Thyroid gland (tissue), 4 donors: ENCODE measurements at regions not wholly inside any gene's neighbourhood (a gene's known extent, or its start where the extent isn't known, plus 50 kb on each side); places are given as distances from the start of the nearest gene placed in this dataset.

ENCODE experiments used
- DNase-seq, 2 donors: peaks; one replicate each; pipeline ENCODE4 v3.0.0-alpha.2; 2019
- H3K27ac ChIP-seq, 3 donors: fragments of 200-600 bp; sonication (generic); 1 replicate in 2 of 3; 2 replicates in 1 of 3; pipeline ENCODE4 v1.5.1; 2016 to 2019; ENCODE audit warnings: mild to moderate bottlenecking in 1 of 3, moderate library complexity in 1 of 3
- H3K27me3 ChIP-seq: fragments of 200-600 bp; sonication (generic); one replicate; pipeline ENCODE4 v1.5.1; 2019
- H3K36me3 ChIP-seq, 2 donors: fragments of 200-600 bp; sonication (generic); one replicate each; pipeline ENCODE4 v1.5.1; 2016 to 2019
- H3K4me1 ChIP-seq, 2 donors: fragments of 200-600 bp; sonication (generic); one replicate each; pipeline ENCODE4 v1.5.1; 2017 to 2019
- H3K4me3 ChIP-seq, 3 donors: fragments of 200-600 bp; sonication (generic); replicated peaks in 1 of 3; 1 replicate in 2 of 3; 2 replicates in 1 of 3; pipeline ENCODE4 v1.5.1; 2016; ENCODE audit warnings: mild to moderate bottlenecking in 1 of 3
- H3K9me3 ChIP-seq: fragments of 200-600 bp; sonication (generic); one replicate; pipeline ENCODE4 v1.5.1; 2017
- CTCF ChIP-seq, 6 experiments: fragments of 200-600 bp in 3 of 6; fragments of 450-650 bp in 3 of 6; sonication (generic) in 3 of 6; IDR thresholded peaks; one replicate each; pipeline ENCODE4 v1.5.1; 2016 to 2019; ENCODE audit warnings: antibody characterized with exemption in 6 of 6, mild to moderate bottlenecking in 2 of 6, inconsistent platforms in 1 of 6, moderate library complexity in 1 of 6
- POLR2A ChIP-seq, 2 donors: fragments of 450-650 bp; IDR thresholded peaks; one replicate each; pipeline ENCODE4 v1.6.1; 2017; ENCODE audit warnings: antibody characterized with exemption in 2 of 2, mild to moderate bottlenecking in 2 of 2, moderate library complexity in 1 of 2
- WGBS, 2 donors: methylation state at CpG; one replicate each; pipeline ENCODE4 v1.1.5; 2017; 5-methylcytosine and 5-hydroxymethylcytosine counted together
- intact Hi-C: fragments of 100-400 bp; cut with DNase I; formaldehyde crosslinking; loops from one replicate; pipeline ENCODE4 v1.15.1; 2023

- H3K36me3 ChIP-seq: no peaks in the 10 kb centered on the region
- intact Hi-C loops: no loop called here
- no peak overlapping the region for H3K4me3 ChIP-seq
- DNase-seq: peak in 1 of 2 donors; percentile 2
- no peak for TF ChIP-seq POLR2A (IDR thresholded peaks at IDR 0.05)
- TF ChIP-seq CTCF (IDR thresholded peaks at IDR 0.05): no peak
- no peak overlapping the region for H3K27ac ChIP-seq
- no peaks in the 10 kb centered on the region for H3K27me3 ChIP-seq
- no peaks in the 10 kb centered on the region for H3K9me3 ChIP-seq
- WGBS, 2 donors: 31 to 46% methylated on average over 4 of the region's 4 CpGs
- H3K4me1 ChIP-seq: no peaks in the 10 kb centered on the region
These were observed 592.3 kb downstream of the PKHD1 start for GRCh38 chr6:51495096-51495495.

- intact Hi-C loops: no loop called here
- Histone ChIP-seq H3K9me3 (no peaks in the 10 kb centered on the region), H3K4me1 (no peaks in the 10 kb centered on the region), H3K4me3 (no peak overlapping the region), H3K27me3 (no peaks in the 10 kb centered on the region), H3K36me3 (no peaks in the 10 kb centered on the region), H3K27ac (no peak overlapping the region)
- no peak for TF ChIP-seq POLR2A (IDR thresholded peaks at IDR 0.05)
- no peak for DNase-seq
- 38 to 55% methylated on average over 3 of the region's 3 CpGs for whole genome bisulfite sequencing, 2 donors
These were observed 591.6 kb downstream of the PKHD1 start for GRCh38 chr6:51495610-51496396.

GRCh38 chr6:51502996-51503395 lies 584.4 kb downstream of the PKHD1 start:
- TF ChIP-seq CTCF (IDR thresholded peaks at IDR 0.05): no peak
- no peak for TF ChIP-seq POLR2A (IDR thresholded peaks at IDR 0.05)
- no peak for DNase-seq
- Histone ChIP-seq H3K4me1 (no peaks in the 10 kb centered on the region), H3K27ac (no peak overlapping the region), H3K4me3 (no peak overlapping the region), H3K27me3 (no peaks in the 10 kb centered on the region), H3K36me3 (no peaks in the 10 kb centered on the region), H3K9me3 (no peaks in the 10 kb centered on the region)
- intact Hi-C loops: no loop called here
- WGBS, 2 donors: 20 to 39% methylated on average over 1 of the region's 1 CpG

GRCh38 chr6:51505434-51505833 lies 582.0 kb downstream of the PKHD1 start:
- Histone ChIP-seq H3K4me3 (no peak overlapping the region), H3K27me3 (no peaks in the 10 kb centered on the region), H3K36me3 (no peaks in the 10 kb centered on the region), H3K27ac (no peak overlapping the region), H3K9me3 (no peaks in the 10 kb centered on the region), H3K4me1 (no peaks in the 10 kb centered on the region)
- intact Hi-C loops: no loop called here
- DNase-seq: no peak
- no peak for TF ChIP-seq CTCF (IDR thresholded peaks at IDR 0.05)
- no peak for TF ChIP-seq POLR2A (IDR thresholded peaks at IDR 0.05)

- H3K4me3 ChIP-seq: no peak overlapping the region
- no peak overlapping the region for H3K27ac ChIP-seq
- no peaks in the 10 kb centered on the region for H3K4me1 ChIP-seq
- no peaks in the 10 kb centered on the region for H3K36me3 ChIP-seq
- 85 to 90% methylated on average over 5 of the region's 5 CpGs for WGBS, 2 donors
- H3K9me3 ChIP-seq: no peaks in the 10 kb centered on the region
- no peaks in the 10 kb centered on the region for H3K27me3 ChIP-seq
- no peak for TF ChIP-seq CTCF (IDR thresholded peaks at IDR 0.05)
- TF ChIP-seq POLR2A (IDR thresholded peaks at IDR 0.05): no peak
- no peak for DNase-seq
- intact Hi-C loops: no loop called here
These were observed 577.8 kb downstream of the PKHD1 start for GRCh38 chr6:51509597-51509996.
